ENCODE measurements at regions not wholly inside any gene's neighbourhood (a gene's known extent, or its start where the extent isn't known, plus 50 kb on each side); places are given as distances from the start of the nearest gene placed in this dataset.
A peak's percentile ranks its signal among the peaks of the same experiment; 100 is the strongest.

GRCh38 chr6:21381331-21381963 lies 212.1 kb upstream of the SOX4 start:
- DNase-seq (ENCODE audit: low read depth) = no peak

GRCh38 chr6:21382821-21383449 lies 210.6 kb upstream of the SOX4 start:
- no peak for DNase-seq (ENCODE audit: low read depth)

- DNase-seq (ENCODE audit: low read depth) = no peak
Observed at GRCh38 chr6:21383450-21384085, 210.0 kb upstream of the SOX4 start.

GRCh38 chr6:21384216-21384615 lies 209.3 kb upstream of the SOX4 start:
- DNase-seq (ENCODE audit: low read depth) = no peak

- DNase-seq (ENCODE audit: low read depth) = no peak
Observed at GRCh38 chr6:21386744-21387143, 206.8 kb upstream of the SOX4 start.

GRCh38 chr6:21390532-21391213 lies 202.9 kb upstream of the SOX4 start:
- DNase-seq (ENCODE audit: low read depth) = no peak

GRCh38 chr6:21392177-21392576 lies 201.4 kb upstream of the SOX4 start:
- DNase-seq (ENCODE audit: low read depth) = no peak

- DNase-seq (ENCODE audit: low read depth) = no peak
Observed at GRCh38 chr6:21393441-21394165, 199.9 kb upstream of the SOX4 start.

- no peak for DNase-seq (ENCODE audit: low read depth)
Observed at GRCh38 chr6:21395121-21395520, 198.4 kb upstream of the SOX4 start.

- peak; percentile 38 for DNase-seq (ENCODE audit: low read depth)
Observed at GRCh38 chr6:21396313-21396712, 197.2 kb upstream of the SOX4 start.

- DNase-seq (ENCODE audit: low read depth) = no peak
Observed at GRCh38 chr6:21398741-21399325, 194.7 kb upstream of the SOX4 start.

GRCh38 chr6:21402368-21402767 lies 191.2 kb upstream of the SOX4 start:
- peak; percentile 15 for DNase-seq (ENCODE audit: low read depth)

- DNase-seq (ENCODE audit: low read depth) = no peak
Observed at GRCh38 chr6:21404577-21404976, 189.0 kb upstream of the SOX4 start.

- no peak for DNase-seq (ENCODE audit: low read depth)
Observed at GRCh38 chr6:21406316-21406715, 187.2 kb upstream of the SOX4 start.

- no peak for DNase-seq (ENCODE audit: low read depth)
Observed at GRCh38 chr6:21409231-21409630, 184.3 kb upstream of the SOX4 start.

- no peak for DNase-seq (ENCODE audit: low read depth)
Observed at GRCh38 chr6:21413428-21413827, 180.1 kb upstream of the SOX4 start.

- DNase-seq (ENCODE audit: low read depth) = no peak
Observed at GRCh38 chr6:21414065-21414464, 179.5 kb upstream of the SOX4 start.

GRCh38 chr6:21420146-21420878 lies 173.2 kb upstream of the SOX4 start:
- DNase-seq (ENCODE audit: low read depth) = no peak

GRCh38 chr6:21420926-21421325 lies 172.6 kb upstream of the SOX4 start:
- no peak for DNase-seq (ENCODE audit: low read depth)

GRCh38 chr6:21423106-21423854 lies 170.3 kb upstream of the SOX4 start:
- DNase-seq (ENCODE audit: low read depth) = no peak

Measured in ELR (cell line).